Endothelial cell of umbilical vein (primary cell): ENCODE measurements at regions not wholly inside any gene's neighbourhood (a gene's known extent, or its start where the extent isn't known, plus 50 kb on each side); places are given as distances from the start of the nearest gene placed in this dataset.

Experiments used
- BruUV-seq: library from RNA; stranded (reverse); fragments of 400-500 nt; replicated peaks from 2 replicates; lab custom pipeline; 2021; lab: Mats Ljungman, UMichigan
- CTCF ChIA-PET: fragments of 300-600, 350-600 bp; sonication (Branson Sonifier 250); formaldehyde crosslinking; loops from one replicate; lab custom pipeline; 2021; ENCODE audit warnings: antibody characterized with exemption, inconsistent platforms; lab: Charles Lee
- POLR2A ChIA-PET: fragments of 300-600, 350-600 bp; sonication (Branson Sonifier 250); formaldehyde crosslinking; loops from one replicate; lab custom pipeline; 2021; ENCODE audit warnings: antibody characterized with exemption, inconsistent platforms; lab: Charles Lee
- DNase-seq: peaks from one replicate; pipeline ENCODE4 v3.0.0-alpha.2; 2011; ENCODE audit warnings: low read depth, low spot score
- FAIRE-seq: peaks from 2 replicates; lab custom pipeline; 2011; peaks lifted over from hg19 to GRCh38; lab: Jason Lieb, UNC
- H2AFZ ChIP-seq: 2 replicates; pipeline ENCODE4 v1.6.0; 2012; ENCODE audit warnings: low read depth, low read length, control low read depth, inconsistent platforms
- H3K27ac ChIP-seq: 2 replicates; pipeline ENCODE4 v1.5.1; 2011; ENCODE audit warnings: low read depth, mild to moderate bottlenecking, control low read depth, low read length, moderate library complexity; ENCODE audit not compliant: insufficient read depth
- H3K27me3 ChIP-seq, 2 experiments: 2 replicates each; pipeline versions ENCODE4 v1.6.0 to v1.6.1; 2011; ENCODE audit warnings: low read length in 2 of 2, mixed read lengths in 1 of 2; ENCODE audit not compliant: control insufficient read depth in 2 of 2, insufficient read depth in 2 of 2
- H3K36me3 ChIP-seq, 2 experiments: 2 replicates in 1 of 2; 3 replicates in 1 of 2; pipeline ENCODE4 v1.5.1; 2011; ENCODE audit warnings: low read length in 2 of 2, mild to moderate bottlenecking in 1 of 2, moderate library complexity in 1 of 2; ENCODE audit not compliant: control insufficient read depth in 2 of 2, insufficient read depth in 2 of 2; ENCODE audit errors: extremely low read depth in 1 of 2
- H3K4me1 ChIP-seq: 3 replicates; pipeline ENCODE4 v1.5.1; 2011; ENCODE audit warnings: mild to moderate bottlenecking, low read length; ENCODE audit not compliant: control insufficient read depth, insufficient read depth; ENCODE audit errors: extremely low read depth
- H3K4me2 ChIP-seq: 2 replicates; pipeline ENCODE4 v1.6.1; 2011; ENCODE audit warnings: low read length, control low read depth, mixed read lengths; ENCODE audit not compliant: insufficient read depth
- H3K4me3 ChIP-seq, 3 experiments: fragments of 200-600 bp in 1 of 3; sonication (generic), shearing (Covaris generic) in 1 of 3; replicated peaks in 1 of 3; 2 replicates each; pipeline ENCODE4 v1.5.1; 2011 to 2016; ENCODE audit warnings: control low read depth in 3 of 3, low read length in 3 of 3, mild to moderate bottlenecking in 2 of 3, inconsistent platforms in 1 of 3, low read depth in 1 of 3, moderate library complexity in 1 of 3; ENCODE audit not compliant: insufficient read depth in 1 of 3
- H3K79me2 ChIP-seq: 2 replicates; pipeline ENCODE4 v1.6.0; 2012; ENCODE audit warnings: low read length, inconsistent platforms; ENCODE audit not compliant: control insufficient read depth, insufficient read depth
- H3K9ac ChIP-seq: replicated peaks from 2 replicates; pipeline ENCODE3; 2011; ENCODE audit warnings: low read length, control low read depth; ENCODE audit not compliant: insufficient read depth; ENCODE audit errors: extremely low read depth
- H3K9me1 ChIP-seq: replicated peaks from 3 replicates; pipeline ENCODE4 v1.6.0; 2011; ENCODE audit warnings: mild to moderate bottlenecking, low read length; ENCODE audit not compliant: control insufficient read depth, insufficient read depth; ENCODE audit errors: extremely low read depth
- H3K9me3 ChIP-seq: replicated peaks from 2 replicates; pipeline ENCODE4 v1.5.1; 2012; ENCODE audit warnings: low read length, inconsistent platforms; ENCODE audit not compliant: control insufficient read depth, insufficient read depth
- H4K20me1 ChIP-seq: replicated peaks from 2 replicates; pipeline ENCODE3; 2011; ENCODE audit warnings: mild to moderate bottlenecking, low read length; ENCODE audit not compliant: control insufficient read depth, insufficient read depth; ENCODE audit errors: extremely low read depth
- EZH2 ChIP-seq: IDR thresholded peaks from 2 replicates; pipeline ENCODE4 v1.6.1; 2012; ENCODE audit warnings: borderline replicate concordance, low read depth, mild to moderate bottlenecking, moderate library complexity, low read length, inconsistent platforms; ENCODE audit not compliant: severe bottlenecking
- FOS ChIP-seq: IDR thresholded peaks from 2 replicates; pipeline ENCODE4 v1.6.1; 2011; ENCODE audit warnings: mild to moderate bottlenecking, low read length, moderate library complexity, borderline replicate concordance; ENCODE audit not compliant: insufficient read depth
- GATA2 ChIP-seq: IDR thresholded peaks from 2 replicates; pipeline ENCODE4 v1.7.0; 2011; ENCODE audit warnings: low read depth, mild to moderate bottlenecking, moderate library complexity, mixed read lengths, low read length; ENCODE audit not compliant: insufficient read length, insufficient read depth
- MYC ChIP-seq: IDR thresholded peaks from one replicate; pipeline ENCODE4 v1.6.1; 2011; ENCODE audit warnings: mild to moderate bottlenecking, low read depth, low read length
- dilution Hi-C: fragments of 300-500 bp; cut with MboI; formaldehyde crosslinking; loops from one replicate; pipeline ENCODE4 v1.15.0; 2019; ENCODE audit warnings: low sequenced_read_pairs; ENCODE audit not compliant: extremely low pct_ligation_motif_present
- intact Hi-C: fragments of 100-400 bp; cut with micrococcal nuclease; formaldehyde crosslinking; loops from one replicate; pipeline ENCODE4 v1.10.0; 2022
- TF ChIP-seq, protein P1 (sequence below), 2 donors: IDR thresholded peaks; 1 replicate in 1 of 2; 2 replicates in 1 of 2; pipeline ENCODE4 v1.5.1; 2011; ENCODE audit warnings: low read length in 2 of 2, mild to moderate bottlenecking in 2 of 2, moderate library complexity in 2 of 2, control low read depth in 1 of 2, inconsistent platforms in 1 of 2, low read depth in 1 of 2; ENCODE audit not compliant: insufficient read depth in 1 of 2; ENCODE audit errors: extremely low read depth in 1 of 2

DNA sequence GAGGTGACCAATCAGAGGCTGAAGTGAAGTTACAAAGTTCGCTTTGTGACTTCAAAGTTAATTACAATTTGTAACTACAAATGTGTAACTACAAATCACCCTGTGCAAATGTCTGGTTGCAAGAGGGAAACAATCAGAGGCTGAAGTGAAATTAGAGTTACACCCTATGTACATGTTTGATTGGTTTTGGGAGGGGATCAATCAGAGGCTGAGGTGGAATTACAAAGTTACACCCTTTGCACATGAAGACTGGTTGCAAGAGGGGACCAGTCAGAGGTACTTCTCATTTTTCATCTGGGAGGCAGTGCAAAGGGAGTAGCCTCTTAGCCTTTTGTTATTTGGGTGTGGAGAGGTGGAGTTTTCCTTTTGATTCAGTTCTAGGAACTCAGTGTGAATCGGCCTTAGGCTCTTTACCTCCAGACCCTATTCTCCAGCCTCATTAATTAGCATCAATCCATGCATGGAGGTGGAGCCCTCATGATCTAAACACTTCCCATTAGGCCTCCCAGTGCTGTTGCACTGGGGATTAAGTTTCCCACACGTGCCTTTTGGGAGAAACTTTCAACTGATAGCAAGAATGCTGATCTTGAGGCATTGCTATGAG, 291.3 kb upstream of the MTNR1B start:
- TF ChIP-seq EZH2: no peak
- TF ChIP-seq FOS: no peak
- TF ChIP-seq GATA2: no peak
- TF ChIP-seq, protein P1, sequence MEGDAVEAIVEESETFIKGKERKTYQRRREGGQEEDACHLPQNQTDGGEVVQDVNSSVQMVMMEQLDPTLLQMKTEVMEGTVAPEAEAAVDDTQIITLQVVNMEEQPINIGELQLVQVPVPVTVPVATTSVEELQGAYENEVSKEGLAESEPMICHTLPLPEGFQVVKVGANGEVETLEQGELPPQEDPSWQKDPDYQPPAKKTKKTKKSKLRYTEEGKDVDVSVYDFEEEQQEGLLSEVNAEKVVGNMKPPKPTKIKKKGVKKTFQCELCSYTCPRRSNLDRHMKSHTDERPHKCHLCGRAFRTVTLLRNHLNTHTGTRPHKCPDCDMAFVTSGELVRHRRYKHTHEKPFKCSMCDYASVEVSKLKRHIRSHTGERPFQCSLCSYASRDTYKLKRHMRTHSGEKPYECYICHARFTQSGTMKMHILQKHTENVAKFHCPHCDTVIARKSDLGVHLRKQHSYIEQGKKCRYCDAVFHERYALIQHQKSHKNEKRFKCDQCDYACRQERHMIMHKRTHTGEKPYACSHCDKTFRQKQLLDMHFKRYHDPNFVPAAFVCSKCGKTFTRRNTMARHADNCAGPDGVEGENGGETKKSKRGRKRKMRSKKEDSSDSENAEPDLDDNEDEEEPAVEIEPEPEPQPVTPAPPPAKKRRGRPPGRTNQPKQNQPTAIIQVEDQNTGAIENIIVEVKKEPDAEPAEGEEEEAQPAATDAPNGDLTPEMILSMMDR (IDR thresholded peaks at IDR 0.05; ENCODE audit: extremely low read depth in 1 of 2, insufficient read depth in 1 of 2, low read depth in 1 of 2, low read length in 2 of 2): no peak
- TF ChIP-seq MYC: no peak
- Histone ChIP-seq H3K4me2 (no peak overlapping the region), H3K4me3 (no peak overlapping the region), H3K9me1 (no peaks in the 10 kb centered on the region), H2AFZ (no peak overlapping the region), H3K27ac (no peak overlapping the region), H3K36me3 (no peaks in the 10 kb centered on the region), H4K20me1 (no peaks in the 10 kb centered on the region), H3K79me2 (no peaks in the 10 kb centered on the region), H3K9me3 (no peaks in the 10 kb centered on the region), H3K9ac (no peak overlapping the region), H3K4me1 (no peaks in the 10 kb centered on the region), H3K27me3 (no peaks in the 10 kb centered on the region)
- FAIRE-seq (no peak), DNase-seq (no peak)
- intact Hi-C loops: no loop called here
- ChIA-PET CTCF (no interaction called here), POLR2A (no interaction called here)
- BruUV-seq: no TSS peak
- dilution Hi-C loops: no loop called here

DNA sequence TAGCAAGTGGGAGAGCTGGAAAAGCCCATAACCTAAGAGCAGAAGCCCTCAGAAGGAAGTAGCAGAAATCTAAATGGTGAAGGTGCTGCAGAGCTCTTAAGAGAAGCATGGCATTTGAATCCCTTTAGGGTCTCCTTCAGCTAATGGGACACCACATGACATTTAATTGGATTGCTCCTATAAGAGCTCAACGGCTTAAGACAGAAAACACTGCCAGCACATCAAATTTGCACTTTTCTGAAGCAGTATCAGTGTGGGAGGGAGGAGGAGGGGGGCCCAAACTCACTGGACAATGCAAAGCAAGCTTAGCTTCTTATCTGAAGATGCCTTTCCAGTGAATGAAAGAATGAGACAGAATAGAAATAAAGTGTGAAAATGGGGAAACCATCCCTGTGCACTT, 287.9 kb upstream of the MTNR1B start:
- ChIA-PET CTCF (no interaction called here), POLR2A (no interaction called here)
- no peak overlapping the region for H3K4me2 ChIP-seq
- no peaks in the 10 kb centered on the region for H3K4me1 ChIP-seq
- H3K9me1 ChIP-seq: no peaks in the 10 kb centered on the region
- H3K27ac ChIP-seq: no peak overlapping the region
- no peaks in the 10 kb centered on the region for H3K27me3 ChIP-seq
- H3K4me3 ChIP-seq: no peak overlapping the region
- H3K9ac ChIP-seq: no peak overlapping the region
- H3K79me2 ChIP-seq: no peaks in the 10 kb centered on the region
- H4K20me1 ChIP-seq: no peaks in the 10 kb centered on the region
- no peak for DNase-seq
- no peaks in the 10 kb centered on the region for H3K9me3 ChIP-seq
- no TSS peak for BruUV-seq
- TF ChIP-seq MYC (no peak), EZH2 (no peak)
- TF ChIP-seq, protein P1 (IDR thresholded peaks at IDR 0.05; ENCODE audit: extremely low read depth in 1 of 2, insufficient read depth in 1 of 2, low read depth in 1 of 2, low read length in 2 of 2): no peak
- no peak for FAIRE-seq
- dilution Hi-C loops: no loop called here
- H2AFZ ChIP-seq: no peak overlapping the region
- no peaks in the 10 kb centered on the region for H3K36me3 ChIP-seq
- intact Hi-C loops: no loop called here
